WI38 (cell line): ENCODE measurements at regions not wholly inside any gene's neighbourhood (a gene's known extent, or its start where the extent isn't known, plus 50 kb on each side); places are given as distances from the start of the nearest gene placed in this dataset.

Experiments used
- H3K4me3 ChIP-seq: 2 replicates; pipeline ENCODE4 v1.5.1; 2011; ENCODE audit warnings: low read depth, mild to moderate bottlenecking, control low read depth, low read length
- TF ChIP-seq, protein P1 (sequence below): IDR thresholded peaks from 2 replicates; pipeline ENCODE4 v1.5.1; 2012; ENCODE audit warnings: low read depth, mild to moderate bottlenecking, control low read depth, low read length

DNA sequence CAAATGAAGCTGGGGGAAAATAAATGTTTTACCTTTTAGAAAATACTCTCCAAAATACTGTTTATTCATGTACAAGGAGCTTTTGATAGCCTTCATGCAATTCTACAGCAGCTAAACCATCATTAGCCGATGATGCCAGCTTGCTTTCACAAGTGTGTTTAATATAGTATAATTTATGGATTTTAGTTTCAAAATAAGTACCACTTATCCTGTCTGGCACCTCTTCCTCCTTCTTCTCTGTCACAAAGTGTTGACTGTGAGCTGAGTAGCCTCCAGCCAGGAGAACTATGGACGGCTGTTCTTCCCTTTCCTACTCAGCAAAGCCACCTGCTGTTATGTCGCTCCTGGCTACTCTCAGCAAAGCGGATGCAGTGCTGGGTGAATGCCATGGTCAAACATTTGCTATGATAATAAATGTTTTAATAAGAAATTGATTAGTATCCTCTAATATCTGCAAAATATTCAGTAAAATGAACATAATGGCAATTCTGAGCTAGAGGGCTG lies 238.2 kb downstream of the LIG4 start:
- H3K4me3 ChIP-seq, result no peak overlapping the region
- TF ChIP-seq, protein P1, sequence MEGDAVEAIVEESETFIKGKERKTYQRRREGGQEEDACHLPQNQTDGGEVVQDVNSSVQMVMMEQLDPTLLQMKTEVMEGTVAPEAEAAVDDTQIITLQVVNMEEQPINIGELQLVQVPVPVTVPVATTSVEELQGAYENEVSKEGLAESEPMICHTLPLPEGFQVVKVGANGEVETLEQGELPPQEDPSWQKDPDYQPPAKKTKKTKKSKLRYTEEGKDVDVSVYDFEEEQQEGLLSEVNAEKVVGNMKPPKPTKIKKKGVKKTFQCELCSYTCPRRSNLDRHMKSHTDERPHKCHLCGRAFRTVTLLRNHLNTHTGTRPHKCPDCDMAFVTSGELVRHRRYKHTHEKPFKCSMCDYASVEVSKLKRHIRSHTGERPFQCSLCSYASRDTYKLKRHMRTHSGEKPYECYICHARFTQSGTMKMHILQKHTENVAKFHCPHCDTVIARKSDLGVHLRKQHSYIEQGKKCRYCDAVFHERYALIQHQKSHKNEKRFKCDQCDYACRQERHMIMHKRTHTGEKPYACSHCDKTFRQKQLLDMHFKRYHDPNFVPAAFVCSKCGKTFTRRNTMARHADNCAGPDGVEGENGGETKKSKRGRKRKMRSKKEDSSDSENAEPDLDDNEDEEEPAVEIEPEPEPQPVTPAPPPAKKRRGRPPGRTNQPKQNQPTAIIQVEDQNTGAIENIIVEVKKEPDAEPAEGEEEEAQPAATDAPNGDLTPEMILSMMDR, result no peak

- TF ChIP-seq, protein P1, result no peak
- H3K4me3 ChIP-seq, result no peak overlapping the region
Measured at GRCh38 chr13:107976628-107977027, 238.7 kb downstream of the LIG4 start.

DNA sequence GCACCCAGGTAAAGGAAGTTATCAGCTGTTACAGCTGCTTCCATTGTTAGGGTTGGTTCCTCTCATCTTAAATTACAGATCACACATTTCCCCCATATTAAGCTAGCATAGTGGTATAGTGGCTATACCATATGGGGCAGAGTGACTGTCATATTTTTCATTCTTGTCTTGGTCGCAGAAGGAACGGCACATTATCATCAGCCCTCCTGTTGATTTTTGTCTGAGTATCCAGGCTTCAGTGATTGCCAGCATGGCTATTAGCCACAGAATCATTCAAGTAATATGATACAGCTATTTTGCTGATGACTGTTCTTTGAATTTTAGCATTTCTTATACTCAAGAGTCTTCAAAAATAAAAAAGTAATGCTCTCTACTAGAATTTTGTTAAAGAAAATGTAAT lies 240.9 kb downstream of the LIG4 start:
- TF ChIP-seq, protein P1, result no peak
- H3K4me3 ChIP-seq, result no peak overlapping the region

- TF ChIP-seq, protein P1, result no peak
- H3K4me3 ChIP-seq, result no peak overlapping the region
Measured at GRCh38 chr13:107969546-107969945, 245.8 kb downstream of the LIG4 start.

DNA sequence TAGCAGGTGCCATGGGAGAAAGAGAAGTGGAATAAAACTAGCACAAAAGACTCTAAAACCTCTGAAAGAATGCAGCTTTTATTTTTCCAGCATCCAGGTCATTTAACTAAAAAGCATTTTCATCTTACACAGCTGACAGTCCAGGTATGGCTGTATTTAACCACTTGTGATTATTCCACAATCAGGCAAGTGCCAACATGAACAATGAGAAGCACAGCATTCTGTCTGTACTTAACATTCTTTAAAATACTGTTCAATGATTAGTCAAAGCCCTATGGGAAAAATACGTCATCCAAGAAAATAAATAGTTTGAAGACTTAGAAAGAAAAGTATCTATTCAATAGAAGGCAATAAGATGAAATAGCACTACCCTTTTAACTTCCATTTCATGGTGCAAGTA lies 246.9 kb downstream of the LIG4 start:
- H3K4me3 ChIP-seq, result no peak overlapping the region
- TF ChIP-seq, protein P1, result no peak

GRCh38 chr13:107964395-107964794 lies 250.9 kb downstream of the LIG4 start:
- TF ChIP-seq, protein P1, result no peak

DNA sequence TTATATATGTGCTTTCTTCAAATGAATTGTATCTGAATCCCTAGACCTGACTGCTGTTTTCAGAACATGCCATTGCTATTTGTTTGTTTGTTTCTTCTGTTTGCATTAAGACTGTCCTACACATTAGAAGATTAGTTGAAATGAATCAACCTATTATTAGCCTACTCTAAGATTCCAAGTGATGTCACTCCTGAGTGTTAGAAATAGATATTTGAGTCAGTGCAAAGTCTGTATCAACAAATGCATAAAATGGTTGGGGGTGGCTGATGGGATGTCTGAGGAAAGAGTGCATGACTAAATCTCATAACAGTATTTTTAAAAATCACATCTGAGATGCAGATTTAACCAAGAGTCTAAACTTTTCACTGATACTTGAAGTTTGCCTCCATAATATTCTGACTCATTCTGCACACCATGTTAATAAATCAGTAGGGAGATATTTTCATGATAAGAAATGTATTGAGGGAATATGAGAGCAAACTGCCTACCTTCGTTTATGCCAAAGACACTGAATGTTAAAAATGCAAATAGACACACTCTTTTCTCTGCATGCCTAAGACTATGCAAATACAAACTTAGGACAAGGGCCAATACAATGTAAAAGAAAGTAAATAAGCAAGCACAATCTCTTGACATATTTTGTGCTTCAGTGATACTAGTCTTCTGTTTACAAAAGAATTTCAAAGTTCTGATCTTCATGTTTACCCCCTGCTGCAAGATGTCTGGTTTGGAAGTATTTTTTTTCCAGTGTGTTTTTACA lies 253.3 kb downstream of the LIG4 start:
- H3K4me3 ChIP-seq, result no peak overlapping the region
- TF ChIP-seq, protein P1, result no peak

More at GRCh38 chr13:107964395-107964794, 250.9 kb downstream of the LIG4 start:
- no peak overlapping the region for H3K4me3 ChIP-seq
